Erythroblast (primary cell): ENCODE measurements at regions not wholly inside any gene's neighbourhood (a gene's known extent, or its start where the extent isn't known, plus 50 kb on each side); places are given as distances from the start of the nearest gene placed in this dataset.

Experiments
- GATA1 ChIP-seq: IDR thresholded peaks from 2 replicates; pipeline ENCODE4 v1.6.1; 2011; ENCODE audit warnings: low read depth, mild to moderate bottlenecking, control low read depth, low read length, moderate library complexity
- POLR2A ChIP-seq: IDR thresholded peaks from 2 replicates; pipeline ENCODE4 v1.6.1; 2011; ENCODE audit warnings: mild to moderate bottlenecking, low read length

GRCh38 chr5:162607879-162608278 lies 540.3 kb downstream of the GABRG2 start:
- TF ChIP-seq POLR2A: no peak
- no peak for TF ChIP-seq GATA1
